Neural cell (in vitro differentiated cells): ENCODE measurements at regions not wholly inside any gene's neighbourhood (a gene's known extent, or its start where the extent isn't known, plus 50 kb on each side); places are given as distances from the start of the nearest gene placed in this dataset.

Experiments used
- H2AFZ ChIP-seq: fragments of 200-600, 300-800 bp; sonication (generic), shearing (Covaris generic); 2 replicates; pipeline ENCODE4 v1.6.0; 2014; ENCODE audit warnings: low read depth, mild to moderate bottlenecking, antibody characterized with exemption, low read length, moderate library complexity
- H3F3A ChIP-seq: fragments of 200-600 bp; shearing (Covaris generic); 2 replicates; pipeline ENCODE4 v1.6.1; 2016; ENCODE audit warnings: mild to moderate bottlenecking, moderate library complexity, mixed read lengths, antibody characterized with exemption, low read length; ENCODE audit not compliant: insufficient read depth, poor library complexity, severe bottlenecking
- H3K27ac ChIP-seq: fragments of 200-600, 300-800 bp; sonication (generic), shearing (Covaris generic); 2 replicates; pipeline ENCODE4 v1.5.1; 2014; ENCODE audit warnings: mild to moderate bottlenecking, low read length, moderate library complexity
- H3K27me3 ChIP-seq: fragments of 300-800, 200-600 bp; sonication (generic), shearing (Covaris generic); 2 replicates; pipeline ENCODE4 v1.6.0; 2014; ENCODE audit warnings: mild to moderate bottlenecking, low read depth, low read length, moderate library complexity; ENCODE audit not compliant: insufficient read depth
- H3K36me3 ChIP-seq: fragments of 300-800, 200-600 bp; sonication (generic), shearing (Covaris generic); 2 replicates; pipeline ENCODE4 v1.5.1; 2014; ENCODE audit warnings: mild to moderate bottlenecking, antibody characterized with exemption, low read length, moderate library complexity; ENCODE audit not compliant: insufficient read depth
- H3K4me2 ChIP-seq: fragments of 300-800, 200-600 bp; sonication (generic), shearing (Covaris generic); 2 replicates; pipeline ENCODE4 v1.6.0; 2014; ENCODE audit warnings: mild to moderate bottlenecking, low read length
- H3K4me3 ChIP-seq: fragments of 300-800, 200-600 bp; sonication (generic), shearing (Covaris generic); 2 replicates; pipeline ENCODE4 v1.5.1; 2014; ENCODE audit warnings: mild to moderate bottlenecking, low read length, moderate library complexity
- H3K79me2 ChIP-seq: fragments of 200-600 bp; shearing (Covaris generic); replicated peaks from 2 replicates; pipeline ENCODE4 v1.6.0; 2014; ENCODE audit warnings: mild to moderate bottlenecking, low read length, moderate library complexity; ENCODE audit not compliant: insufficient read depth
- H3K9ac ChIP-seq: fragments of 300-800, 200-600 bp; sonication (generic), shearing (Covaris generic); 2 replicates; pipeline ENCODE4 v1.6.1; 2016; ENCODE audit warnings: mild to moderate bottlenecking, low read length, mixed read lengths
- H3K9me2 ChIP-seq: fragments of 200-600 bp; shearing (Covaris generic); 2 replicates; pipeline ENCODE4 v1.6.1; 2016; ENCODE audit warnings: mild to moderate bottlenecking, low read length, mixed read lengths; ENCODE audit not compliant: insufficient read depth
- H3K9me3 ChIP-seq: fragments of 200-600, 300-800 bp; sonication (generic), shearing (Covaris generic); 2 replicates; pipeline ENCODE4 v1.6.1; 2016; ENCODE audit warnings: mild to moderate bottlenecking, mixed run types, low read length, moderate library complexity, mixed read lengths
- H4K20me1 ChIP-seq: fragments of 200-600 bp; shearing (Covaris generic); 2 replicates; pipeline ENCODE4 v1.6.1; 2016; ENCODE audit warnings: mild to moderate bottlenecking, mixed run types; ENCODE audit not compliant: insufficient read depth
- EP300 ChIP-seq: fragments of 450-650 bp; conservative IDR thresholded peaks from 2 replicates; pipeline ENCODE4 v1.6.1; 2014; ENCODE audit warnings: antibody characterized with exemption, mild to moderate bottlenecking, moderate library complexity; ENCODE audit not compliant: poor library complexity, severe bottlenecking
- EZH2 ChIP-seq: fragments of 200-600, 300-800 bp; shearing (Covaris generic), sonication (generic); IDR thresholded peaks from 2 replicates; pipeline ENCODE4 v1.6.1; 2014; ENCODE audit warnings: antibody characterized with exemption, low read length, borderline replicate concordance, mild to moderate bottlenecking; ENCODE audit not compliant: insufficient read depth, poor library complexity, severe bottlenecking
- MXI1 ChIP-seq: fragments of 450-650 bp; conservative IDR thresholded peaks from 2 replicates; pipeline ENCODE4 v1.6.1; 2014; ENCODE audit warnings: antibody characterized with exemption, mild to moderate bottlenecking; ENCODE audit not compliant: poor library complexity, severe bottlenecking
- POLR2AphosphoS5 ChIP-seq: IDR thresholded peaks from 2 replicates; pipeline ENCODE4 v1.6.1; 2012
- RAD21 ChIP-seq: fragments of 450-650 bp; conservative IDR thresholded peaks from 2 replicates; pipeline ENCODE4 v1.6.1; 2014; ENCODE audit warnings: antibody characterized with exemption, mild to moderate bottlenecking, moderate library complexity
- SMC3 ChIP-seq: fragments of 450-650 bp; conservative IDR thresholded peaks from 2 replicates; pipeline ENCODE4 v1.6.1; 2014; ENCODE audit warnings: antibody characterized with exemption, mild to moderate bottlenecking, moderate library complexity; ENCODE audit not compliant: poor library complexity
- TAF1 ChIP-seq: IDR thresholded peaks from 2 replicates; pipeline ENCODE4 v1.6.1; 2012; ENCODE audit warnings: low read depth
- TF ChIP-seq, protein P1 (sequence below): IDR thresholded peaks from 2 replicates; pipeline ENCODE4 v1.6.1; 2012; ENCODE audit warnings: borderline replicate concordance
- TF ChIP-seq, protein P2 (sequence below): fragments of 450-650 bp; IDR thresholded peaks from 2 replicates; pipeline ENCODE4 v1.5.1; 2014; ENCODE audit warnings: antibody characterized with exemption, mild to moderate bottlenecking, moderate library complexity; ENCODE audit not compliant: poor library complexity, severe bottlenecking

DNA sequence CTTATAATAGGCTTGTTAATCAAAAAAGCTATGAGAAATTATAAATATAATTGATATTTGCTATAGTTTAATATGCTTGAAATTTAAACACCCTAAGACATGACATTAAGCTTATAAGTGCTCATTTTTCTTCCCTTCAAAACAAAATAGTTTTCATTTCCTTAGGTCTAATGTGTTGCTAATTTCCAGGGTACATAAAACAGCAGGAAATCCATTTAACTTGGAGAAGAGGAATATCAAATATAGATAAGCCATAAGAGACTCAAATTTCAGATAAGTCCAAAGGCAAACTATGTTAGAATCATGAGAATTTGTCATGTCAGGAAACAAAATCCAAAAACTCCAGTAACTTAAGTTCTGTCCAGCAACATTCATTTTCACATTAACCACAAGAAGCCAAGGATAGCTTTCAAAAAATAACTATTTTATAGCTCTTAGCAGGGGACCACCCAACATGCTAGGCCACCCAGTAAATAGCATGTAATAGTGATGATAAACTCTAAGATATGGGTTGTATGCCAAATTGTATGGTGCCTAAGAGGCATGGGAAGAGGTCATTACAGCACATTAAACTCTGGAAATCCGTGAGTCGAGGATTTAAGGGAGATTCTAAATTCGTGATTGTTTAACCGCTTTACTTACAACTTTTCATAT, 298.1 kb downstream of the CRPPA start:
- H3K9me2 ChIP-seq: no peaks in the 10 kb centered on the region
- H3K9ac ChIP-seq: no peak overlapping the region
- no peak overlapping the region for H3K4me2 ChIP-seq
- TF ChIP-seq MXI1: no peak
- H3K9me3 ChIP-seq: no peaks in the 10 kb centered on the region
- no peaks in the 10 kb centered on the region for H3K36me3 ChIP-seq
- no peaks in the 10 kb centered on the region for H3F3A ChIP-seq
- H3K4me3 ChIP-seq: no peak overlapping the region
- no peaks in the 10 kb centered on the region for H4K20me1 ChIP-seq
- no peak overlapping the region for H2AFZ ChIP-seq
- no peaks in the 10 kb centered on the region for H3K27me3 ChIP-seq
- H3K79me2 ChIP-seq: no peaks in the 10 kb centered on the region
- H3K27ac ChIP-seq: no peak overlapping the region

DNA sequence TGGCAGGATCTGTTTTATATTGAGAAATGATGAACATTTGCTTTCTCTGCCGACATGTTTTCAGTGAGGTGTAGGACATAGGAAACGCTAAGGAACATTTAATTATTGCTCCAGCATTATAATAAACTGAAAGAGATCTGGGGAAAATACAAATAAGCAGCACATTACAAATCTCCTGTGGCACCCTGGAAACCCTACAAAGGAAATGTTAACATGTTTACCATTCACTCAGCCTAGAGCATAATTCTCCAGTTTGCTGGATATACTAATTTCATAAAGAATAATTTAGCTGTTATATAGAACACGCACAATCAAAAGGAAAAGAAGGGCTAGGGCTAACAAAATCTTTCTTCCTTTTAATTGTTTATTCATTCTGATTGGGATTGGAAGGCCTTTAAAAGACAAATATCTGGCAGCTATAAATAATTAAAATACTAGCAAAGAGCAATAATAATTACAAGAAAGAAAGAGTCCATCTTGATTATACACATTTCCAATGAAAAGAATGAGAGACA, 299.4 kb downstream of the CRPPA start:
- TF ChIP-seq TAF1 (no peak), EZH2 (no peak), EP300 (no peak), SMC3 (no peak), MXI1 (no peak)
- TF ChIP-seq, protein P1, sequence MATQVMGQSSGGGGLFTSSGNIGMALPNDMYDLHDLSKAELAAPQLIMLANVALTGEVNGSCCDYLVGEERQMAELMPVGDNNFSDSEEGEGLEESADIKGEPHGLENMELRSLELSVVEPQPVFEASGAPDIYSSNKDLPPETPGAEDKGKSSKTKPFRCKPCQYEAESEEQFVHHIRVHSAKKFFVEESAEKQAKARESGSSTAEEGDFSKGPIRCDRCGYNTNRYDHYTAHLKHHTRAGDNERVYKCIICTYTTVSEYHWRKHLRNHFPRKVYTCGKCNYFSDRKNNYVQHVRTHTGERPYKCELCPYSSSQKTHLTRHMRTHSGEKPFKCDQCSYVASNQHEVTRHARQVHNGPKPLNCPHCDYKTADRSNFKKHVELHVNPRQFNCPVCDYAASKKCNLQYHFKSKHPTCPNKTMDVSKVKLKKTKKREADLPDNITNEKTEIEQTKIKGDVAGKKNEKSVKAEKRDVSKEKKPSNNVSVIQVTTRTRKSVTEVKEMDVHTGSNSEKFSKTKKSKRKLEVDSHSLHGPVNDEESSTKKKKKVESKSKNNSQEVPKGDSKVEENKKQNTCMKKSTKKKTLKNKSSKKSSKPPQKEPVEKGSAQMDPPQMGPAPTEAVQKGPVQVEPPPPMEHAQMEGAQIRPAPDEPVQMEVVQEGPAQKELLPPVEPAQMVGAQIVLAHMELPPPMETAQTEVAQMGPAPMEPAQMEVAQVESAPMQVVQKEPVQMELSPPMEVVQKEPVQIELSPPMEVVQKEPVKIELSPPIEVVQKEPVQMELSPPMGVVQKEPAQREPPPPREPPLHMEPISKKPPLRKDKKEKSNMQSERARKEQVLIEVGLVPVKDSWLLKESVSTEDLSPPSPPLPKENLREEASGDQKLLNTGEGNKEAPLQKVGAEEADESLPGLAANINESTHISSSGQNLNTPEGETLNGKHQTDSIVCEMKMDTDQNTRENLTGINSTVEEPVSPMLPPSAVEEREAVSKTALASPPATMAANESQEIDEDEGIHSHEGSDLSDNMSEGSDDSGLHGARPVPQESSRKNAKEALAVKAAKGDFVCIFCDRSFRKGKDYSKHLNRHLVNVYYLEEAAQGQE: no peak
- H3K36me3 ChIP-seq: no peaks in the 10 kb centered on the region
- H3K4me3 ChIP-seq: no peak overlapping the region
- H3K27ac ChIP-seq: no peak overlapping the region
- H3K9ac ChIP-seq: no peak overlapping the region
- H3K9me2 ChIP-seq: no peaks in the 10 kb centered on the region
- H3K4me2 ChIP-seq: no peak overlapping the region
- no peak overlapping the region for H2AFZ ChIP-seq
- H3F3A ChIP-seq: no peaks in the 10 kb centered on the region
- no peaks in the 10 kb centered on the region for H3K79me2 ChIP-seq
- H3K27me3 ChIP-seq: no peaks in the 10 kb centered on the region
- H4K20me1 ChIP-seq: no peaks in the 10 kb centered on the region
- H3K9me3 ChIP-seq: no peaks in the 10 kb centered on the region

DNA sequence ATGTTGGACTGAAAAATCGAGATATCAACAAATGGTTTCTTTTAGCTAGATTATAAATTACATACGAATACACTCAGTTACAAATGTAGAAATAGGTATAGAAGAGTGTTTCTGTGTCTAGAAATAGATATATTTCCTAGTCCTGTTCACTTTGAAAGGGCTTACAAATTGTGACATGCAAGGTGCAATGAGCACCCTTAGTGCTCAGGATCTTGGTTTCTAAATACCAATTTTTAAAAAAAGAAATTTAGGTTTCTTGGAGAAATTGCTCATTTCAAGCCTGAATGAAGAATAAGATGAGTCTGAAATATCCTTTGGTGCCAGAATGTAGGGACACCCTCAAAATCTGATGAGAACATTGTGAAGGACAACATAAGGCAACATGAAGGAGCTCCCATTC, 306.0 kb downstream of the CRPPA start:
- H3K27ac ChIP-seq: no peak overlapping the region
- TF ChIP-seq EZH2 (no peak), SMC3 (no peak), EP300 (no peak), MXI1 (no peak), TAF1 (no peak), POLR2AphosphoS5 (no peak), RAD21 (no peak)
- TF ChIP-seq, protein P1: no peak
- TF ChIP-seq, protein P2, sequence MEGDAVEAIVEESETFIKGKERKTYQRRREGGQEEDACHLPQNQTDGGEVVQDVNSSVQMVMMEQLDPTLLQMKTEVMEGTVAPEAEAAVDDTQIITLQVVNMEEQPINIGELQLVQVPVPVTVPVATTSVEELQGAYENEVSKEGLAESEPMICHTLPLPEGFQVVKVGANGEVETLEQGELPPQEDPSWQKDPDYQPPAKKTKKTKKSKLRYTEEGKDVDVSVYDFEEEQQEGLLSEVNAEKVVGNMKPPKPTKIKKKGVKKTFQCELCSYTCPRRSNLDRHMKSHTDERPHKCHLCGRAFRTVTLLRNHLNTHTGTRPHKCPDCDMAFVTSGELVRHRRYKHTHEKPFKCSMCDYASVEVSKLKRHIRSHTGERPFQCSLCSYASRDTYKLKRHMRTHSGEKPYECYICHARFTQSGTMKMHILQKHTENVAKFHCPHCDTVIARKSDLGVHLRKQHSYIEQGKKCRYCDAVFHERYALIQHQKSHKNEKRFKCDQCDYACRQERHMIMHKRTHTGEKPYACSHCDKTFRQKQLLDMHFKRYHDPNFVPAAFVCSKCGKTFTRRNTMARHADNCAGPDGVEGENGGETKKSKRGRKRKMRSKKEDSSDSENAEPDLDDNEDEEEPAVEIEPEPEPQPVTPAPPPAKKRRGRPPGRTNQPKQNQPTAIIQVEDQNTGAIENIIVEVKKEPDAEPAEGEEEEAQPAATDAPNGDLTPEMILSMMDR: no peak
- no peak overlapping the region for H3K4me3 ChIP-seq
- H3K36me3 ChIP-seq: no peaks in the 10 kb centered on the region
- H3K79me2 ChIP-seq: no peaks in the 10 kb centered on the region
- H3K9ac ChIP-seq: no peak overlapping the region
- H2AFZ ChIP-seq: no peak overlapping the region
- H3F3A ChIP-seq: no peaks in the 10 kb centered on the region
- H3K9me2 ChIP-seq: no peaks in the 10 kb centered on the region
- no peaks in the 10 kb centered on the region for H4K20me1 ChIP-seq
- no peaks in the 10 kb centered on the region for H3K27me3 ChIP-seq
- H3K4me2 ChIP-seq: no peak overlapping the region
- H3K9me3 ChIP-seq: no peaks in the 10 kb centered on the region
